ENCODE measurements at regions not wholly inside any gene's neighbourhood (a gene's known extent, or its start where the extent isn't known, plus 50 kb on each side); places are given as distances from the start of the nearest gene placed in this dataset.

GRCh38 chr17:74151551-74152315 is 51.7 kb upstream of the RPL38 start:
- DNase-seq = no peak

DNA sequence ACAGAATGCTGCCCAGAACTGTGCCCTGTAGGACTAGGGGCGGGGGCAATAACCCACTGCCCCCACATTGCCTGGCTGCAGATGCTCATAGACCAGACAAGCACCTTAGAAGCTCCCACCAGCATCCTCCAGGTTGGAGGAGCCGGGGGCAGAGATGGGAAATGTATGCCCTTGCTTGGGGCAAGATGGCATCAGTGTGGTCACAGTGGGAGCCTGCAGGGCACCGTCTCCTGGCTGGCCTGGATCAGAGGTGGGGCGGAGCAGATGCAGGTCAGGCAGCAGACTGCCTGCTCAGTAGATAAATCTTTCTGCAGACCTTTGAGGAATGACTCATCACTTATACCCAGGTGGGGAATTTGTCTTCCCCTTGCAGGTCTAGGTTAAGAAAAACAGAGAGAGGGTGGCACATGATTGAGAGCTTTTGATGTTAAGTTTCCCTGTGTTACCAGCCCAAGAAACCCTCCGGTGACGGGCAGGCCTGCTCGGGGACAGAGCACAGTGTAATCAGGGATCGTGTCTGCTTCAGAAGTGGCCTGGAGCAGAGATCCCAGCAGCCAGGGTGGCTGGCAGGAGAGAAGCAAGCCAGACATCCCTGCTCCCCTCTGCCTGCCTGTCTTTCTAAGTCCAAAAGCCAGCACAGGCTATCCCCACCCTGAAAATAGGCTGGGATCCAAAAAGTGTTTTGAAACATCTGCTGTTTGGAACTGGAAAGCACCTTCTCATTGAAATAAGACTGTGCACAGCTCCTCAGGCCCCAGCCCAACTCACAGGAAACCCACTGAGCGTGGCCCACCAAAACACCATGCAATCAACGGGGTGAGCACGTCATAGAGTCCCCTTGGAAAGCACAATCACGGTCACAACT is 50.7 kb upstream of the RPL38 start:
- no peak for DNase-seq

- no peak for DNase-seq
Observed at GRCh38 chr17:74153456-74153810, 50.0 kb upstream of the RPL38 start.

Data from NCI-H2227 treated with DMSO at 0.1 percent for 48 hours (cell line).